Upper lobe of left lung (tissue), 4 donors: ENCODE measurements at regions not wholly inside any gene's neighbourhood (a gene's known extent, or its start where the extent isn't known, plus 50 kb on each side); places are given as distances from the start of the nearest gene placed in this dataset.
"Not testable (repeated sequence)": the region's sequence is repeated elsewhere in the genome, so short reads cannot be mapped to it uniquely, and the experiment has no call there.

Source experiments
- CTCF ChIP-seq, 6 experiments: fragments of 450-650 bp in 4 of 6; fragments of 200-600 bp in 2 of 6; sonication (generic) in 2 of 6; IDR thresholded peaks; one replicate each; pipeline ENCODE4 v1.5.1; 2016 to 2019; ENCODE audit warnings: antibody characterized with exemption in 6 of 6
- EP300 ChIP-seq, 4 donors: sonication (generic); formaldehyde crosslinking; IDR thresholded peaks; one replicate each; pipeline ENCODE4 v1.5.1; 2017; ENCODE audit warnings: antibody characterized with exemption in 4 of 4, control low read depth in 2 of 4
- POLR2A ChIP-seq, 4 donors: fragments of 450-650 bp; IDR thresholded peaks; one replicate each; pipeline ENCODE4 v1.5.1; 2016 to 2017; ENCODE audit warnings: antibody characterized with exemption in 4 of 4, mild to moderate bottlenecking in 2 of 4

GRCh38 chr7:39863675-39864322, 86.3 kb upstream of the CDK13 start:
- not testable (repeated sequence) for TF ChIP-seq POLR2A, CTCF, EP300 (IDR thresholded peaks at IDR 0.05)
